HG03520 (cell line): ENCODE measurements at regions not wholly inside any gene's neighbourhood (a gene's known extent, or its start where the extent isn't known, plus 50 kb on each side); places are given as distances from the start of the nearest gene placed in this dataset.
"Not testable (repeated sequence)": the region's sequence is repeated elsewhere in the genome, so short reads cannot be mapped to it uniquely, and the experiment has no call there.

Experiments used
- ATAC-seq: cut with Tn5 transposase; IDR thresholded peaks from one replicate; pipeline ENCODE4 v1.9.1; 2021; ENCODE audit warnings: mild to moderate bottlenecking, moderate library complexity; ENCODE audit not compliant: unreplicated experiment

DNA sequence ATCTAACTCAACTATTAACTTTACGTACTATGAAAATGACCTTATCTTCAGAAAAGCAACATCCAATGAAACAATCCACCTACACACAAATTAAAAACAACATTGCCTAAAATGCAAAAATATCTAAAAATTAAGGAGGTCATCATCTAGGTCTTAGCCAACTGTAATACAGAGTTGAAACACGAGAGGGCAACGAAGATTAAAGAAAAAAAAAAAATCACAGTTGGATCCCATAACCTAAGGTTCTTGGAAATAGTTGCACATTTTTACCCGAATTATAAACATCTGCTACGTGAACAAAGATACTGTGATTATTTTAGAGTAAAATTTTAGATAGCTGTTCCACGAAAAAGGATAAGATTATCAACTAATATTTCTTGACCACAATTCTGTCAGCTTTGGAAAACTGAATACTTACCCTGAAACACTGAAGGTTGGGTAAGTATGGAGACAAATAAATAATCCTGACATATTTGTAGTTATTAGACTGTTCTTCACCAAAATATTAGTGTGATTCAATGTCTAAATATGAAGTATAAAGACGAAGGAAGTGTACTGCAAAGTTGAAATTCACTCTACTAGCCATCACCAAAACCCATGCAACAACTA is 88.0 kb upstream of the AK4 start:
- ATAC-seq, result no peak

DNA sequence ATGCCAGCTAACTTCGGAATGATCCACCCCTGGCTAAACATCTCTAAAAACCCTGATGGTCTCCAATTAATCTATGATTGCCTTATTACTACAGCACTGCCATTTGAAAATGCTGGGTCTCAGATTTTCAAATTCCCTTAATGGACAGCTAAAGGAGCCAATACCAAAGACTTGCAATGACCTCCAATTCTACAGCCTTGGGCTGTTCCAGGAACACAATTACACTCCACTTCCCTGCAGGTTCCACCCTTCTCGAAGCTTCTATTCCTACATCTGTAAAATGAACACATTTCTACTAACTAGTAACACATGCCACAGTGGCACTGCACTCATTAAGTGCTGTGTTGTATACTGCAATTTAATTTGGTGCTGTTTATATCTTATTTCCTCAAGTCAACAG is 85.7 kb upstream of the AK4 start:
- ATAC-seq, result no peak

GRCh38 chr1:65063025-65063424 is 85.0 kb upstream of the AK4 start:
- ATAC-seq, result no peak

- no peak for ATAC-seq
These were observed 83.0 kb upstream of the AK4 start for GRCh38 chr1:65064981-65065380.

GRCh38 chr1:65065524-65066418 is 82.2 kb upstream of the AK4 start:
- ATAC-seq, result no peak

DNA sequence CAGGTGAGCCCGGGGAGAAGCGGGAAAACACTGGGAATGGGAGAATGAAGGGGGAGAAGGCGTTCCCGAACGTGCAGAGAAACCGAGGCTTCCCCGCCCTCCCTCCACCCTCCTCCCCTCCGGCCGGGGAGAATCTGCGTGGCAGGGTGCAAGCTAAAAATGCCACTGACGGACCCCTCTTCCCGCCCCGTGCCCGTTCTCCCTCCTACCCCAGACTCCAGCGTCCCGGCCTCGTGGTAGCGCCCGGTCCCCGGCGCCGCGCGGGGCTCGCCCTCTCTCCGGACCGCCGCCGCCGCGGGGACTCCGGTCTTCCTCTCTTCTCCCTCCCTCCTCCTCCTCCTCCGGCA is 81.6 kb upstream of the AK4 start:
- ATAC-seq, result peak; percentile 18

GRCh38 chr1:65066766-65067490 is 81.1 kb upstream of the AK4 start:
- ATAC-seq, result peak; percentile 58

GRCh38 chr1:65067491-65068201 is 80.4 kb upstream of the AK4 start:
- ATAC-seq, result peak; percentile 25

DNA sequence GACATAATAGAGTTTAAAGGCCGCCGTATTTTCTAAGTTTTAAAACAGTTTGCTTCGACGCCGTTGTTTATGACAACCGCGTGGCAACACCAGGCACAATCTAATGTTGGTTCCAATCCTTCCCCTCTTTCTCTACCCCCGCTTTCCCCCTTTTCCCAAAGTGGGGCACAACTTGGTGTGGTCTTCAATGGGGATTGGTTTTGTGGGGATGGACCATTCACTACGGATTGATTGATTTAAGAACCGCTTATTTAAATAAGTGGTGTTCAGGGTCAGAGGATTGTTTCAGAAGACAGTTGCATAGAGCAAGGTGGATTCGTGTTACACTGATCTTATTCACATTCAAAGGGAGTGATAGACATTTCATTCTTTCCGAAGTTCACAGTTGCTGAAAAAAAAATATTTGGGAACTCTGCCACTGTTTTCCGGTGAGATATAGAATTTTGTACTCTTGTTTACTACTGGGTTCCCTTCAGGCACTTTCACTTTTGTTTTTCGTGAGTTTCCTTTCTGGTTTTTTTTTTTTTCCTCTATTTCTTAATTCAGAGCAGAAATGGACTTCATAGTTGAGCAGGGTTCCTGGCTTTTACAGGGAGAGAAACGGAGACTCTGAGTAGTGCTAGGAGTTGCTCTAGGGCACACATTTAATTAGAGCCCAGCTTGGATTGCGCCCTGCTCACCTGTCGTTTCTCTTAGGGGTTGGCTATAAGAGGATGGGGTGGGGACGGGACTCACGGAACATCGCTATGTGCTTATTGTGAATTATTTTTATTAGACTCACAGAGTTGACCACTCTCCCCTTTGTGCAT is 79.6 kb upstream of the AK4 start:
- no peak for ATAC-seq

- no peak for ATAC-seq
These were observed 78.9 kb upstream of the AK4 start for GRCh38 chr1:65069011-65069565.

DNA sequence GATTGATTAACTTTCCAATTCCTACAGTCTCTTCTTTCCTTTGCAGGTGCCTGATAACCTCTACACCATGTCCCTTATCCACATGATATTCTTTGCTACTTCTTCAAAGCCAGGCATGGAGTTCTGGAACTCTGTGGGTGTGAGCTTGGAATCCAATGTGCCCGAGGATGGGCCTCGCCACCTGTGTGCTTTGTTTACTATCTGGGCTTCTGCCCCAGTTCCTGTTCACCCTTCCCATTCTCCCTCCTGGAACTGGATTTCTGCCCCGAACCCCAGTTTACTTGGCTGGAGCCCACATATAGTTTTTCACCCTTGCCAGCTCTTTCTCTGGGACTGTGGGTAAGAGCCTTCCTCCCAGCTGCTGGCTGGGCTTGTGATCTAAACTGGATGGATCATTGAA is 75.2 kb upstream of the AK4 start:
- ATAC-seq, result no peak

DNA sequence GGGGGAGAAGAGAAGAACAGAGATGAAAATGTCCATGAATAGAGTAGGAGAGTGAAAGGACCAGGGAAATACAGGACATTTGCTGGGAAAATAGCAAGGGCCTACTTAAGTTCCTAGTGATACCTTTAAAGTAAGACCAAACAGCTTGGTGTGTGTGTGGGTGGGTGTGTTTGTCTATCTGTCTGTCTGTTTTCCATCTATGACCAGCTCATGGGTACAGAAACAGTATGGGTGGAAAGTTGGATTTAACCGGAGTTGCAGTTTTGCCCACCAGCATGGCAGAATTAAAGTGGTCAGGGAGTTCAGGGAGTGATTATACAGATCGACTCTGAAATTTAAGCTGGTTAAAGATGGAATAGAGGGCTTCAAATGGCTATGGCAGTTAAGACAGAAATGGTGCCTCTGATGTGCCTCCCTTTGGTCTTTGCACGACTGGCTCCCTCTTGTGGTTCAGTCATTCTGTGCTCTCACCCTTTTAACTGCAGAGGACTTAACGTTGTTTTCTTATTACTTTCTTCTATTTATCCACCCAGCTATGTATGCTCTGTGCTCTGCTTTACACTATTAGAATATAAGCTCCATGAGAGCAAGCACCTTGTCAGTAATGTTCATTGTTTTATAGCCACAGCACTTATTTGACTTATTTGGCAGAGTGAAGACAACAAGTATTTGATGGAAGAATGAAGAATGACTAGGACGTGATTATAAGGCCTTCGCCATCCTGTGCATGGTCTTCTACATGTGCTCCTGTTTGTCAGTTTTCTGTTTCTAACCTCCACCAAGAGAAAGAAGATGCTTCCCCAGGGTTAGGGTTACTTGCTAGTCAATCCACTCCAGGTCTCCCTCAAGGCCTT is 72.7 kb upstream of the AK4 start:
- ATAC-seq, result peak; percentile 76

GRCh38 chr1:65077369-65077768 is 70.6 kb upstream of the AK4 start:
- no peak for ATAC-seq

DNA sequence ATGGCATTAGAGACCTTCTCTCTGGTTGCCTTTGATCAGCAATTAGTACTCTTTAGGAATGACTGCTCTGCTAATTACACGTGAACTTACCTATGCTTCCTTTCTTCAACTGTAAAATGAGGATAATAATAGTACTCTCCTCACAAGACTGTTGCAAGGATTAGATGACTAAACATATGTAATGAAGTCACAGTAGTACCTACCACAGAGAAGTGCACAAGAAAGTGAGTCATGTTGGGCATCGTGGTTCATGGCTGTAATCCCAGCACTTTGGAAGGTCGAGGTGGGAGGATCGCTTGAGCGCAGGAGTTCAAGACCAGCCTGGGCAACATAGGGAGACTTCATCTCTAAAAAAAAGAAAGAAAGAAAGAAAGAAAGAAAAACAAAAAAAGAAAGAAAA is 68.1 kb upstream of the AK4 start:
- ATAC-seq, result no peak

- no peak for ATAC-seq
These were observed 65.5 kb upstream of the AK4 start for GRCh38 chr1:65082346-65083040.

DNA sequence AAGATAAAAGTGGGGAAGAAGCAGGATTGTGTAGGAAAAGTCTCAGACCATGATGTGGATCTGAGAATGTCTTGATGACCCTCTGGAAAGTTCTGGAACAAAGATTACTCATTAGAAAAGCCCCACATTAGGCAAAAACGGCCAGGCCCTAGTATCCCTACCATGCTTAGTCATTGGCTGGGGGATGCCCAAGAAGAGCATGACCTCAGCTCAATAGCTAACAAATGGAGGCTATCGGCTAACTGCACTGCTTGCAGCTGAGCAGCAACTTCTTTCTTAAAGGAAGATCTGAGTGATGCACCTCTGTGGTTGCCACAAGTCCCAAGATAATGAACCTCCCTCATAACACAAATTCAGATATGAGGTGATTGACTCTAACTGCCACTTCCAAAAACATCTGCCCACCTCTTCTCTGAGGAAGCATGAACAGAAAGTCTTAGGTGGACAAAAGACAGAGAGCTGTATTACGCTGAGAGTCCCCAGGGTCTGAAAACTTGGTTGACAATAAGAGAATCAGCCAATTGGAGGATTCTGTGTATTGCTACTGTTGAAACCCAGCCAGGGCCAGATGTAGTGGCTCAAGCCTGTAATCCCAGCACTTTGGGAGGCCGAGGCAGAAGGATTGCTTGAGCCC is 64.6 kb upstream of the AK4 start:
- ATAC-seq, result no peak

DNA sequence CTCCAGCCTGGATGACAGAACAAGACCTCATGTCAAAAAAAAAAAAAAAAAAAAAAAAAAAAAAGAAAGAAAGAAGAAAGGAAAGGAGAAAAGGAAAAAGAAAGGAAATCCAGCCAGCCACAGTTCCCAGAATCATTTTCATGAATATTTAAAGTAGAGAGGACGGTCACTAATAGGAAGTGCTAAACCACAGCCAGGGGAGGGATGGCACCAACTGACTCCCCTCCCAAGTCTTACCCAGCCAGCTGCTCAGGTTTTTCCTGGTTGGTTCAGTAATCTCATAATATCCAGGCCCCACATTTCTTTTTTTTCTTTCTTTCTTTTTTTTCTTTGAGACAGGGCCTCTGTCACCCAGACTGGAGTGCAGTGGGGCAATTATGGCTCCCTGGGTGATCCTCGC is 63.9 kb upstream of the AK4 start:
- ATAC-seq, result no peak

GRCh38 chr1:65087519-65087918 is 60.5 kb upstream of the AK4 start:
- not testable (repeated sequence) for ATAC-seq
